SK-N-SH treated with all-trans-retinoic acid at 6 μM for 48 hours (cell line): ENCODE measurements at regions not wholly inside any gene's neighbourhood (a gene's known extent, or its start where the extent isn't known, plus 50 kb on each side); places are given as distances from the start of the nearest gene placed in this dataset.
"Not testable (repeated sequence)": the region's sequence is repeated elsewhere in the genome, so short reads cannot be mapped to it uniquely, and the experiment has no call there.

ENCODE experiments used
- ATAC-seq: fragments of 200-7000 bp; cut with Tn5 transposase; 3 replicates; pipeline ENCODE4 v1.9.1; 2020; ENCODE audit warnings: mild to moderate bottlenecking, moderate library complexity
- ARNTL ChIP-seq: fragments of 450-650 bp; formaldehyde crosslinking; IDR thresholded peaks from 2 replicates; pipeline ENCODE4 v1.5.0; 2020; ENCODE audit warnings: low read depth, mild to moderate bottlenecking, moderate library complexity, borderline replicate concordance
- BACH2 ChIP-seq: fragments of 250-450 bp; sonication (Bioruptor Pico); IDR thresholded peaks from 2 replicates; pipeline ENCODE4 v1.9.0; 2021; ENCODE audit warnings: mild to moderate bottlenecking, borderline replicate concordance
- ESRRG ChIP-seq: fragments of 250-450 bp; sonication (Bioruptor Pico); IDR thresholded peaks from 2 replicates; pipeline ENCODE4 v1.6.1; 2021; ENCODE audit warnings: mild to moderate bottlenecking
- ISL1 ChIP-seq: fragments of 250-450 bp; sonication (Bioruptor Pico); IDR thresholded peaks from 2 replicates; pipeline ENCODE4 v2.1.2; 2022; ENCODE audit warnings: mild to moderate bottlenecking, moderate library complexity
- OSR1 ChIP-seq: fragments of 250-450 bp; sonication (Bioruptor Pico); IDR thresholded peaks from 2 replicates; pipeline ENCODE4 v1.8.0; 2022; ENCODE audit warnings: moderate library complexity, mild to moderate bottlenecking, inconsistent platforms
- PPARA ChIP-seq: fragments of 250-450 bp; sonication (Bioruptor Pico); IDR thresholded peaks from 2 replicates; pipeline ENCODE4 v1.5.0; 2020; ENCODE audit warnings: mild to moderate bottlenecking, borderline replicate concordance
- RARB ChIP-seq: fragments of 250-450 bp; sonication (Bioruptor Pico); IDR thresholded peaks from 2 replicates; pipeline ENCODE4 v1.8.0; 2021; ENCODE audit warnings: mild to moderate bottlenecking, moderate library complexity
- TCF4 ChIP-seq: fragments of 250-450 bp; sonication (Bioruptor Pico); IDR thresholded peaks from 2 replicates; pipeline ENCODE4 v1.8.0; 2021; ENCODE audit warnings: mild to moderate bottlenecking, moderate library complexity, borderline replicate concordance
- TOX ChIP-seq: fragments of 250-450 bp; sonication (Bioruptor Pico); IDR thresholded peaks from 2 replicates; pipeline ENCODE4 v1.8.0; 2021; ENCODE audit warnings: mild to moderate bottlenecking, moderate library complexity, borderline replicate concordance
- ZC3H10 ChIP-seq: fragments of 250-450 bp; sonication (Bioruptor Pico); IDR thresholded peaks from 2 replicates; pipeline ENCODE4 v1.5.1; 2021; ENCODE audit warnings: mild to moderate bottlenecking, moderate library complexity
- ZFP3 ChIP-seq: fragments of 250-450 bp; sonication (Bioruptor Pico); IDR thresholded peaks from 2 replicates; pipeline ENCODE4 v1.5.0; 2020; ENCODE audit warnings: mild to moderate bottlenecking, moderate library complexity
- ZNF565 ChIP-seq: fragments of 450-650 bp; formaldehyde crosslinking; conservative IDR thresholded peaks from 2 replicates; pipeline ENCODE4 v1.5.0; 2020; ENCODE audit warnings: low read depth, mild to moderate bottlenecking, moderate library complexity
- ZNF70 ChIP-seq: fragments of 450-650 bp; formaldehyde crosslinking; IDR thresholded peaks from 2 replicates; pipeline ENCODE4 v1.5.0; 2020; ENCODE audit warnings: mild to moderate bottlenecking, moderate library complexity
- ZNF8 ChIP-seq: fragments of 450-650 bp; formaldehyde crosslinking; IDR thresholded peaks from 2 replicates; pipeline ENCODE4 v1.5.0; 2020; ENCODE audit warnings: mild to moderate bottlenecking, moderate library complexity
- TF ChIP-seq, protein P1 (sequence below): fragments of 250-450 bp; sonication (Bioruptor Pico); IDR thresholded peaks from 2 replicates; pipeline ENCODE4 v1.8.0; 2020; ENCODE audit warnings: mild to moderate bottlenecking, moderate library complexity, borderline replicate concordance
- TF ChIP-seq, protein P2 (sequence below): fragments of 250-450 bp; sonication (Bioruptor Pico); IDR thresholded peaks from 2 replicates; pipeline ENCODE4 v1.5.1; 2021; ENCODE audit warnings: mild to moderate bottlenecking, moderate library complexity
- TF ChIP-seq, protein P3 (sequence below): fragments of 250-450 bp; sonication (Bioruptor Pico); IDR thresholded peaks from 2 replicates; pipeline ENCODE4 v1.5.1; 2020; ENCODE audit warnings: low read depth, mild to moderate bottlenecking, moderate library complexity
- TF ChIP-seq, protein P4 (sequence below): fragments of 250-450 bp; sonication (Bioruptor Pico); IDR thresholded peaks from 2 replicates; pipeline ENCODE4 v1.5.0; 2020; ENCODE audit warnings: mild to moderate bottlenecking, moderate library complexity
- TF ChIP-seq, protein P5 (sequence below): fragments of 250-450 bp; sonication (Bioruptor Pico); IDR thresholded peaks from 2 replicates; pipeline ENCODE4 v1.8.0; 2021; ENCODE audit warnings: low read depth, mild to moderate bottlenecking, moderate library complexity, borderline replicate concordance

DNA sequence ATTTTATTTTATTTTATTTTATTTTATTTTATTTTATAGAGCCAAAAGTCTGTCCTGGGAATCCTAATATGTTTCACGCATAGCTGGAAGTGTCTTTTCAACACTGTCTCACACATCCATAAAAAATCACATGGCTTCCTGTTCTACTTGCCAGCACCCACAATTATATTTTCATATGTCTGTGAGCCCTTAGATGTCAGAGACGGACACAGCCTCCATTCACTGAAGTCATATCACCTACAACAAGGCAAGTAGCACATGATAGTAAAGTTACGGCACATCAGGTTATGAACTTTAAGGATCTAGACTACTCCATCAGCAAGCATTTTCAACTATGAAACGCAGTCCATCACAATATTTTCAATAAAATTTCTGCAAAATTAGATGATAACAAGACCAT lies 168.4 kb downstream of the ZIC4 start:
- ATAC-seq, result no peak
- TF ChIP-seq, protein P1, sequence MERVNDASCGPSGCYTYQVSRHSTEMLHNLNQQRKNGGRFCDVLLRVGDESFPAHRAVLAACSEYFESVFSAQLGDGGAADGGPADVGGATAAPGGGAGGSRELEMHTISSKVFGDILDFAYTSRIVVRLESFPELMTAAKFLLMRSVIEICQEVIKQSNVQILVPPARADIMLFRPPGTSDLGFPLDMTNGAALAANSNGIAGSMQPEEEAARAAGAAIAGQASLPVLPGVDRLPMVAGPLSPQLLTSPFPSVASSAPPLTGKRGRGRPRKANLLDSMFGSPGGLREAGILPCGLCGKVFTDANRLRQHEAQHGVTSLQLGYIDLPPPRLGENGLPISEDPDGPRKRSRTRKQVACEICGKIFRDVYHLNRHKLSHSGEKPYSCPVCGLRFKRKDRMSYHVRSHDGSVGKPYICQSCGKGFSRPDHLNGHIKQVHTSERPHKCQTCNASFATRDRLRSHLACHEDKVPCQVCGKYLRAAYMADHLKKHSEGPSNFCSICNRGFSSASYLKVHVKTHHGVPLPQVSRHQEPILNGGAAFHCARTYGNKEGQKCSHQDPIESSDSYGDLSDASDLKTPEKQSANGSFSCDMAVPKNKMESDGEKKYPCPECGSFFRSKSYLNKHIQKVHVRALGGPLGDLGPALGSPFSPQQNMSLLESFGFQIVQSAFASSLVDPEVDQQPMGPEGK, result no peak
- TF ChIP-seq TCF4 (CRISPR knock-in tag), result no peak
- no peak for TF ChIP-seq PPARA
- TF ChIP-seq TOX (CRISPR knock-in tag), result no peak
- TF ChIP-seq, protein P2, sequence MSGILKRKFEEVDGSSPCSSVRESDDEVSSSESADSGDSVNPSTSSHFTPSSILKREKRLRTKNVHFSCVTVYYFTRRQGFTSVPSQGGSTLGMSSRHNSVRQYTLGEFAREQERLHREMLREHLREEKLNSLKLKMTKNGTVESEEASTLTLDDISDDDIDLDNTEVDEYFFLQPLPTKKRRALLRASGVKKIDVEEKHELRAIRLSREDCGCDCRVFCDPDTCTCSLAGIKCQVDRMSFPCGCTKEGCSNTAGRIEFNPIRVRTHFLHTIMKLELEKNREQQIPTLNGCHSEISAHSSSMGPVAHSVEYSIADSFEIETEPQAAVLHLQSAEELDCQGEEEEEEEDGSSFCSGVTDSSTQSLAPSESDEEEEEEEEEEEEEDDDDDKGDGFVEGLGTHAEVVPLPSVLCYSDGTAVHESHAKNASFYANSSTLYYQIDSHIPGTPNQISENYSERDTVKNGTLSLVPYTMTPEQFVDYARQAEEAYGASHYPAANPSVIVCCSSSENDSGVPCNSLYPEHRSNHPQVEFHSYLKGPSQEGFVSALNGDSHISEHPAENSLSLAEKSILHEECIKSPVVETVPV (CRISPR knock-in tag), result no peak
- no peak for TF ChIP-seq ZNF8 (CRISPR knock-in tag)
- no peak for TF ChIP-seq RARB (CRISPR knock-in tag)
- TF ChIP-seq ISL1 (CRISPR knock-in tag), result no peak
- no peak for TF ChIP-seq ESRRG (CRISPR knock-in tag)
- no peak for TF ChIP-seq ZNF565 (CRISPR knock-in tag)
- TF ChIP-seq, protein P3, sequence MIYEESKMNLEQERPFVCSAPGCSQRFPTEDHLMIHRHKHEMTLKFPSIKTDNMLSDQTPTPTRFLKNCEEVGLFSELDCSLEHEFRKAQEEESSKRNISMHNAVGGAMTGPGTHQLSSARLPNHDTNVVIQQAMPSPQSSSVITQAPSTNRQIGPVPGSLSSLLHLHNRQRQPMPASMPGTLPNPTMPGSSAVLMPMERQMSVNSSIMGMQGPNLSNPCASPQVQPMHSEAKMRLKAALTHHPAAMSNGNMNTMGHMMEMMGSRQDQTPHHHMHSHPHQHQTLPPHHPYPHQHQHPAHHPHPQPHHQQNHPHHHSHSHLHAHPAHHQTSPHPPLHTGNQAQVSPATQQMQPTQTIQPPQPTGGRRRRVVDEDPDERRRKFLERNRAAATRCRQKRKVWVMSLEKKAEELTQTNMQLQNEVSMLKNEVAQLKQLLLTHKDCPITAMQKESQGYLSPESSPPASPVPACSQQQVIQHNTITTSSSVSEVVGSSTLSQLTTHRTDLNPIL (CRISPR knock-in tag), result no peak
- no peak for TF ChIP-seq BACH2 (CRISPR knock-in tag)
- TF ChIP-seq ZNF70 (CRISPR knock-in tag), result no peak

DNA sequence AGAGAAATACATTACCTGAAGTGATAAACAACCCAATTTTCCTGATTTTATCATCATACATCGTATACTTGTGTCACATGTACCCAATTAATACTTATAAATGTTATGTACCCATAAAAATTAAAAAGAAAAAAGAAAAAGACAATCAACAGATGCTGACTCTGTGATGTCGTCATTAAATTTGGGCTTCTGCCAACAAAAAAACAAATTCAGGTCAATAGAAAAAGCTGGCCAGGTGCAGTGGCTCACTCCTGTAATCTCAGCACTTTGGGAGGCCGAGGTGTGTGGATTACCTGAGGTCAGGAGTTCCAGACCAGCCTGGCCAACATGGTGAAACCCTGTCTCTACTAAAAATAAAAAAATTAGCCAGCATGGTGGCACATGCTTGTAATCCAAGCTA lies 174.4 kb downstream of the ZIC4 start:
- ATAC-seq, result not testable (repeated sequence)

DNA sequence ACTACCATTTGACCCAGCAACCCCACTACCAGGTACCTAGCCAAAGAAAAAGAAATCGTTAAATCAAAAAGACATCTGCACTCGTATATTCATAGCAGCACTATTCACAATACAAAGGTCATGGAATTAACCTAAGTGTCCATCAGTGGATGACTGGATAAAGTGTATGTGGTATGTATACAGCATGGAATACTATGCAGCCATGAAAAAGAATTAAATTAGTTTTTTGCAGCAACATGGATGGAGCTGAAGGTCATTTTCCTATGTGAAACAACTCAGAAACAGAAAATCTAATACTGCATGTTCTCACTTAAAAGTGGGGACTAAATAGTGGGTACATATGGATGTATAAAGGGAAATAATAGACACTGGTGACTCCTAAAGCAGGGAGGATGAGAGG lies 175.2 kb downstream of the ZIC4 start:
- no peak for ATAC-seq
- TF ChIP-seq, protein P2 (CRISPR knock-in tag), result no peak
- TF ChIP-seq ARNTL (CRISPR knock-in tag) (no peak), ISL1 (CRISPR knock-in tag) (no peak), TOX (CRISPR knock-in tag) (no peak), ZC3H10 (CRISPR knock-in tag) (no peak), RARB (CRISPR knock-in tag) (no peak), ZNF565 (CRISPR knock-in tag) (no peak), ZFP3 (CRISPR knock-in tag) (no peak), ZNF8 (CRISPR knock-in tag) (no peak), OSR1 (CRISPR knock-in tag) (no peak), ESRRG (CRISPR knock-in tag) (no peak), PPARA (no peak), ZNF70 (CRISPR knock-in tag) (no peak)
- TF ChIP-seq, protein P1, result no peak
- TF ChIP-seq, protein P3 (CRISPR knock-in tag), result no peak
- TF ChIP-seq, protein P4, sequence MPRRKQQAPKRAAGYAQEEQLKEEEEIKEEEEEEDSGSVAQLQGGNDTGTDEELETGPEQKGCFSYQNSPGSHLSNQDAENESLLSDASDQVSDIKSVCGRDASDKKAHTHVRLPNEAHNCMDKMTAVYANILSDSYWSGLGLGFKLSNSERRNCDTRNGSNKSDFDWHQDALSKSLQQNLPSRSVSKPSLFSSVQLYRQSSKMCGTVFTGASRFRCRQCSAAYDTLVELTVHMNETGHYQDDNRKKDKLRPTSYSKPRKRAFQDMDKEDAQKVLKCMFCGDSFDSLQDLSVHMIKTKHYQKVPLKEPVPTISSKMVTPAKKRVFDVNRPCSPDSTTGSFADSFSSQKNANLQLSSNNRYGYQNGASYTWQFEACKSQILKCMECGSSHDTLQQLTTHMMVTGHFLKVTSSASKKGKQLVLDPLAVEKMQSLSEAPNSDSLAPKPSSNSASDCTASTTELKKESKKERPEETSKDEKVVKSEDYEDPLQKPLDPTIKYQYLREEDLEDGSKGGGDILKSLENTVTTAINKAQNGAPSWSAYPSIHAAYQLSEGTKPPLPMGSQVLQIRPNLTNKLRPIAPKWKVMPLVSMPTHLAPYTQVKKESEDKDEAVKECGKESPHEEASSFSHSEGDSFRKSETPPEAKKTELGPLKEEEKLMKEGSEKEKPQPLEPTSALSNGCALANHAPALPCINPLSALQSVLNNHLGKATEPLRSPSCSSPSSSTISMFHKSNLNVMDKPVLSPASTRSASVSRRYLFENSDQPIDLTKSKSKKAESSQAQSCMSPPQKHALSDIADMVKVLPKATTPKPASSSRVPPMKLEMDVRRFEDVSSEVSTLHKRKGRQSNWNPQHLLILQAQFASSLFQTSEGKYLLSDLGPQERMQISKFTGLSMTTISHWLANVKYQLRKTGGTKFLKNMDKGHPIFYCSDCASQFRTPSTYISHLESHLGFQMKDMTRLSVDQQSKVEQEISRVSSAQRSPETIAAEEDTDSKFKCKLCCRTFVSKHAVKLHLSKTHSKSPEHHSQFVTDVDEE (CRISPR knock-in tag), result no peak
- TF ChIP-seq, protein P5, sequence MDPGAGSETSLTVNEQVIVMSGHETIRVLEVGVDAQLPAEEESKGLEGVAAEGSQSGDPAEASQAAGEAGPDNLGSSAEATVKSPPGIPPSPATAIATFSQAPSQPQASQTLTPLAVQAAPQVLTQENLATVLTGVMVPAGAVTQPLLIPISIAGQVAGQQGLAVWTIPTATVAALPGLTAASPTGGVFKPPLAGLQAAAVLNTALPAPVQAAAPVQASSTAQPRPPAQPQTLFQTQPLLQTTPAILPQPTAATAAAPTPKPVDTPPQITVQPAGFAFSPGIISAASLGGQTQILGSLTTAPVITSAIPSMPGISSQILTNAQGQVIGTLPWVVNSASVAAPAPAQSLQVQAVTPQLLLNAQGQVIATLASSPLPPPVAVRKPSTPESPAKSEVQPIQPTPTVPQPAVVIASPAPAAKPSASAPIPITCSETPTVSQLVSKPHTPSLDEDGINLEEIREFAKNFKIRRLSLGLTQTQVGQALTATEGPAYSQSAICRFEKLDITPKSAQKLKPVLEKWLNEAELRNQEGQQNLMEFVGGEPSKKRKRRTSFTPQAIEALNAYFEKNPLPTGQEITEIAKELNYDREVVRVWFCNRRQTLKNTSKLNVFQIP (CRISPR knock-in tag), result no peak
